B cell (primary cell): ENCODE measurements at regions not wholly inside any gene's neighbourhood (a gene's known extent, or its start where the extent isn't known, plus 50 kb on each side); places are given as distances from the start of the nearest gene placed in this dataset.

ENCODE experiments used
- ATAC-seq: fragments of 200-7000 bp; cut with Tn5 transposase; one replicate; pipeline ENCODE4 v1.10.0; 2021; ENCODE audit warnings: low read depth, mild to moderate bottlenecking, moderate number of reproducible peaks, moderate library complexity
- CTCF ChIA-PET: fragments of 350-600 bp; sonication (Branson Sonifier 250); formaldehyde crosslinking; loops from one replicate; lab custom pipeline; 2021; ENCODE audit warnings: antibody characterized with exemption, inconsistent platforms; lab: Charles Lee
- POLR2A ChIA-PET: fragments of 350-600 bp; sonication (Branson Sonifier 250); formaldehyde crosslinking; loops from one replicate; lab custom pipeline; 2021; ENCODE audit warnings: antibody characterized with exemption; lab: Charles Lee
- DNase-seq: peaks from one replicate; pipeline ENCODE4 v3.0.0; 2013
- H2AFZ ChIP-seq: 2 replicates; pipeline ENCODE4 v1.6.1; 2012; ENCODE audit warnings: mild to moderate bottlenecking, low read depth, low read length; ENCODE audit not compliant: insufficient read depth, poor library complexity, severe bottlenecking
- H3K27ac ChIP-seq, 2 donors: 1 replicate in 1 of 2; 2 replicates in 1 of 2; pipeline ENCODE4 v1.5.1; 2012 to 2013; ENCODE audit warnings: low read length in 2 of 2, mild to moderate bottlenecking in 2 of 2, moderate library complexity in 1 of 2
- H3K27me3 ChIP-seq, 4 experiments: fragments of 200-600 bp in 1 of 4; sonication (generic) in 1 of 4; replicated peaks in 1 of 4; 1 replicate in 2 of 4; 2 replicates in 2 of 4; pipeline versions ENCODE4 v1.6.1 to v1.7.0; 2013 to 2016; ENCODE audit warnings: low read length in 3 of 4, mild to moderate bottlenecking in 2 of 4, mixed read lengths in 1 of 4, moderate library complexity in 1 of 4; ENCODE audit not compliant: insufficient read depth in 4 of 4, control insufficient read depth in 3 of 4; ENCODE audit errors: control extremely low read depth in 1 of 4
- H3K36me3 ChIP-seq, 2 experiments: replicated peaks in 1 of 2; 1 replicate in 1 of 2; 2 replicates in 1 of 2; pipeline versions ENCODE4 v1.6.1 to v1.7.1; 2013; ENCODE audit warnings: low read length in 1 of 2; ENCODE audit not compliant: insufficient read depth in 2 of 2, control insufficient read depth in 1 of 2; ENCODE audit errors: control extremely low read depth in 1 of 2, extremely low read depth in 1 of 2
- H3K4me1 ChIP-seq, 2 donors: fragments of 200-600 bp in 1 of 2; sonication (generic) in 1 of 2; 1 replicate in 1 of 2; 2 replicates in 1 of 2; pipeline versions ENCODE4 v1.5.1 to v1.6.1; 2013 to 2017; ENCODE audit warnings: low read length in 2 of 2; ENCODE audit not compliant: control insufficient read depth in 2 of 2, insufficient read depth in 2 of 2
- H3K4me2 ChIP-seq: replicated peaks from 2 replicates; pipeline ENCODE3; 2012; ENCODE audit warnings: mild to moderate bottlenecking, low read depth, low read length; ENCODE audit not compliant: poor library complexity, severe bottlenecking
- H3K4me3 ChIP-seq, 5 experiments: fragments of 200-600 bp in 1 of 5; sonication (generic) in 1 of 5; 1 replicate in 3 of 5; 2 replicates in 2 of 5; pipeline versions ENCODE4 v1.5.1 to v1.7.0; 2011 to 2016; ENCODE audit warnings: low read length in 4 of 5, mild to moderate bottlenecking in 4 of 5, low read depth in 2 of 5, control low read depth in 1 of 5, moderate library complexity in 1 of 5; ENCODE audit not compliant: insufficient read depth in 1 of 5; ENCODE audit errors: control extremely low read depth in 1 of 5, extremely low read depth in 1 of 5
- H3K79me2 ChIP-seq: fragments of 200-600 bp; sonication (generic); one replicate; pipeline ENCODE4 v1.6.0; 2016; ENCODE audit warnings: low read length; ENCODE audit not compliant: control insufficient read depth, insufficient read depth
- H3K9ac ChIP-seq: fragments of 200-600 bp; sonication (generic); 2 replicates; pipeline ENCODE4 v1.6.1; 2017; ENCODE audit warnings: mild to moderate bottlenecking, low read length, moderate library complexity
- H3K9me3 ChIP-seq, 3 donors: one replicate each; pipeline versions ENCODE4 v1.6.1 to v1.7.1; 2013; ENCODE audit warnings: low read length in 2 of 3; ENCODE audit not compliant: control insufficient read depth in 2 of 3, insufficient read depth in 1 of 3; ENCODE audit errors: control extremely low read depth in 1 of 3
- H4K20me1 ChIP-seq: 2 replicates; pipeline ENCODE4 v1.6.0; 2012; ENCODE audit warnings: mild to moderate bottlenecking, low read length; ENCODE audit not compliant: insufficient read depth, control insufficient read depth, poor library complexity, severe bottlenecking
- H3K27ac Mint-ChIP-seq: one replicate; pipeline ENCODE4 v1.8.0; 2021; ENCODE audit warnings: mixed read lengths
- H3K27me3 Mint-ChIP-seq: one replicate; pipeline ENCODE4 v1.8.0; 2021; ENCODE audit warnings: mixed read lengths
- H3K4me1 Mint-ChIP-seq: one replicate; pipeline ENCODE4 v1.8.0; 2021; ENCODE audit warnings: mixed read lengths
- H3K4me3 Mint-ChIP-seq: one replicate; pipeline ENCODE4 v1.8.0; 2021; ENCODE audit warnings: mixed read lengths
- H3K9me3 Mint-ChIP-seq: one replicate; pipeline ENCODE4 v1.8.0; 2022; ENCODE audit warnings: mixed read lengths; ENCODE audit not compliant: insufficient read depth
- CTCF ChIP-seq: fragments of 200-600 bp; IDR thresholded peaks from one replicate; pipeline ENCODE4 v1.8.0; 2022; ENCODE audit warnings: antibody characterized with exemption, mild to moderate bottlenecking
- EZH2 ChIP-seq: IDR thresholded peaks from 2 replicates; pipeline ENCODE4 v1.6.1; 2012; ENCODE audit warnings: borderline replicate concordance, low read depth, mild to moderate bottlenecking, moderate library complexity, low read length; ENCODE audit not compliant: insufficient read depth, poor library complexity, severe bottlenecking
- WGBS: methylation state at CpG from one replicate; pipeline ENCODE4 v1.1.5; 2013; ENCODE audit warnings: missing lambda C conversion rate; ENCODE audit not compliant: insufficient coverage; 5-methylcytosine and 5-hydroxymethylcytosine counted together
- intact Hi-C: fragments of 100-400 bp; cut with micrococcal nuclease; formaldehyde crosslinking; loops from one replicate; pipeline ENCODE4 v1.10.0; 2022

DNA sequence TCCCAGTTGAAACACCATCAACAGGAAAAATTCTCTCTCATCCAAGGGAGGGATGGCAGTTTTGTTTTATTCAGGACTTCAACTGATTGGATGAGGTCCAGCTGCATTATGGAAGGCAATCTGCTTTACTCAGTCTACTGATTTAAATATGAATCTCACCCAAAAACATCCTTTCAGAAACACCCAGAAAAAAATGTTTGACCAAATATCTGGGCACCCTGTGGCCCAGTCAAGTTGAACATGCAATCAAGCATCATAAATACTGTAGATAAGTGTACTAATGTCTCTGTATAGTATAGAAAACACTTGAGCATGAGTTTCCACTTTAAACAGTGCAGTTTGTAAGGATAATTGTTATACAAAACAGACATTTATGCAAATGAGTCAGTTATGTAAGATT is 753.2 kb downstream of the ARAP2 start:
- H3K9me3 Mint-ChIP-seq = no peaks in the 10 kb centered on the region

GRCh38 chr4:35493977-35494376 is 750.3 kb downstream of the ARAP2 start:
- no peak overlapping the region for H3K27ac Mint-ChIP-seq
- TF ChIP-seq CTCF (no peak), EZH2 (no peak)
- Histone ChIP-seq H3K27ac (no peak overlapping the region), H3K9ac (no peak overlapping the region), H3K27me3 (no peaks in the 10 kb centered on the region), H3K36me3 (no peaks in the 10 kb centered on the region), H2AFZ (no peak overlapping the region), H3K4me2 (no peak overlapping the region), H4K20me1 (no peaks in the 10 kb centered on the region), H3K79me2 (no peaks in the 10 kb centered on the region), H3K9me3 (peaks cover 0 to 16% (median 0%) of the 10 kb centered on the region in 3 donors), H3K4me3 (no peak overlapping the region), H3K4me1 (no peaks in the 10 kb centered on the region)
- H3K4me3 Mint-ChIP-seq = no peak overlapping the region
- H3K27me3 Mint-ChIP-seq = no peaks in the 10 kb centered on the region
- intact Hi-C loops = no loop called here
- WGBS = 13% methylated on average over 4 of the region's 4 CpGs
- CTCF ChIA-PET = no interaction called here
- H3K4me1 Mint-ChIP-seq = no peaks in the 10 kb centered on the region
- no peaks in the 10 kb centered on the region for H3K9me3 Mint-ChIP-seq
- POLR2A ChIA-PET = no interaction called here
- DNase-seq (no peak), ATAC-seq (no peak)

More for the DNA sequence above, 753.2 kb downstream of the ARAP2 start:
- no peak overlapping the region for H3K4me3 Mint-ChIP-seq
- DNase-seq (no peak), ATAC-seq (no peak)
- H3K4me1 Mint-ChIP-seq = no peaks in the 10 kb centered on the region
- intact Hi-C loops = no loop called here
- Histone ChIP-seq H3K4me3 (no peak overlapping the region), H3K79me2 (no peaks in the 10 kb centered on the region), H3K9me3 (peaks cover 0 to 18% (median 0%) of the 10 kb centered on the region in 3 donors), H2AFZ (no peak overlapping the region), H3K9ac (no peak overlapping the region), H3K27me3 (no peaks in the 10 kb centered on the region), H3K36me3 (no peaks in the 10 kb centered on the region), H3K27ac (no peak overlapping the region), H3K4me1 (no peaks in the 10 kb centered on the region), H3K4me2 (no peak overlapping the region), H4K20me1 (no peaks in the 10 kb centered on the region)
- no peaks in the 10 kb centered on the region for H3K27me3 Mint-ChIP-seq
- ChIA-PET CTCF (no interaction called here), POLR2A (no interaction called here)
- no peak overlapping the region for H3K27ac Mint-ChIP-seq
- TF ChIP-seq EZH2 (no peak), CTCF (no peak)
